RWPE1 (cell line): ENCODE measurements at regions not wholly inside any gene's neighbourhood (a gene's known extent, or its start where the extent isn't known, plus 50 kb on each side); places are given as distances from the start of the nearest gene placed in this dataset.
"Not testable (repeated sequence)": the region's sequence is repeated elsewhere in the genome, so short reads cannot be mapped to it uniquely, and the experiment has no call there.

Source experiments
- CTCF ChIA-PET: fragments of 350-600 bp; sonication (Branson Sonifier 250); formaldehyde crosslinking; extraction: SDS; loops from one replicate; lab custom pipeline; 2021; lab: Yijun Ruan, JAX
- POLR2A ChIA-PET: fragments of 400-600 bp; formaldehyde crosslinking; extraction: SDS; loops from one replicate; lab custom pipeline; 2020; ENCODE audit warnings: antibody characterized with exemption; ENCODE audit not compliant: low non-redundant PET; lab: Yijun Ruan, JAX
- DNase-seq: peaks from one replicate; pipeline ENCODE4 v3.0.0; 2012; ENCODE audit warnings: low spot score
- H3K27ac ChIP-seq: fragments of 450-650 bp; 2 replicates; pipeline ENCODE4 v1.5.1; 2017
- TF ChIP-seq, protein P1 (sequence below): fragments of 450-650 bp; conservative IDR thresholded peaks from 2 replicates; pipeline ENCODE4 v1.5.1; 2017; ENCODE audit warnings: low read depth, mild to moderate bottlenecking

- POLR2A ChIA-PET, result no interaction called here
- CTCF ChIA-PET, result no interaction called here
- TF ChIP-seq, protein P1, sequence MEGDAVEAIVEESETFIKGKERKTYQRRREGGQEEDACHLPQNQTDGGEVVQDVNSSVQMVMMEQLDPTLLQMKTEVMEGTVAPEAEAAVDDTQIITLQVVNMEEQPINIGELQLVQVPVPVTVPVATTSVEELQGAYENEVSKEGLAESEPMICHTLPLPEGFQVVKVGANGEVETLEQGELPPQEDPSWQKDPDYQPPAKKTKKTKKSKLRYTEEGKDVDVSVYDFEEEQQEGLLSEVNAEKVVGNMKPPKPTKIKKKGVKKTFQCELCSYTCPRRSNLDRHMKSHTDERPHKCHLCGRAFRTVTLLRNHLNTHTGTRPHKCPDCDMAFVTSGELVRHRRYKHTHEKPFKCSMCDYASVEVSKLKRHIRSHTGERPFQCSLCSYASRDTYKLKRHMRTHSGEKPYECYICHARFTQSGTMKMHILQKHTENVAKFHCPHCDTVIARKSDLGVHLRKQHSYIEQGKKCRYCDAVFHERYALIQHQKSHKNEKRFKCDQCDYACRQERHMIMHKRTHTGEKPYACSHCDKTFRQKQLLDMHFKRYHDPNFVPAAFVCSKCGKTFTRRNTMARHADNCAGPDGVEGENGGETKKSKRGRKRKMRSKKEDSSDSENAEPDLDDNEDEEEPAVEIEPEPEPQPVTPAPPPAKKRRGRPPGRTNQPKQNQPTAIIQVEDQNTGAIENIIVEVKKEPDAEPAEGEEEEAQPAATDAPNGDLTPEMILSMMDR, result no peak
- no peak for DNase-seq
- H3K27ac ChIP-seq, result no peak overlapping the region
Measured at GRCh38 chr1:233744779-233745513, 131.0 kb downstream of the KCNK1 start.

GRCh38 chr1:233750139-233750538, 136.2 kb downstream of the KCNK1 start:
- no peak for DNase-seq
- CTCF ChIA-PET, result interaction anchor here (0.5 to 0.7 kb wide), 2 partner anchors 270 to 838 kb away, joined by 3 to 4 read pairs; no protein-coding TSS in a partner anchor
- TF ChIP-seq, protein P1, result no peak
- no peak overlapping the region for H3K27ac ChIP-seq
- POLR2A ChIA-PET, result no interaction called here

- peak; percentile 8 for DNase-seq
- no peak overlapping the region for H3K27ac ChIP-seq
- TF ChIP-seq, protein P1, result no peak
- ChIA-PET CTCF (no interaction called here), POLR2A (interaction anchor here (0.7 kb wide), 1 partner anchor 8 kb away, joined by 8 read pairs; no protein-coding TSS in a partner anchor)
Measured at GRCh38 chr1:233759665-233760064, 144.8 kb upstream of the SLC35F3 start.

DNA sequence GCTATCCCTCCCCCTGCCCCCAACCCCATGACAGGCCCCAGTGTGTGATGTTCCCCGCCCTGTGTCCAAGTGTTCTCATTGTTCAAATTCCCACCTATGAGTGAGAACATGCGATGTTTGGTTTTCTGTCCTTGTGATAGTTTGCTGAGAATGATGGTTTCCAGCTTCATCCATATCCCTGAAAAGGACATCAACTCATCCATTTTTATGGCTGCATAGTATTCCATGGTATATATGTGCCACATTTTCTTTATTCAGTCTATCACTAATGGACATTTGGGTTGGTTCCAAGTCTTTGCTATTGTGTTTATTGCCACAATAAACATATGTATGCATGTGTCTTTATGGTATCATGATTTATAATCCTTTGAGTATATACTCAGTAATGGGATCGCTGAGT, 140.2 kb upstream of the SLC35F3 start:
- POLR2A ChIA-PET, H3K27ac ChIP-seq, DNase-seq: not testable (repeated sequence)
- CTCF ChIA-PET, result interaction anchor here (0.6 kb wide), 1 partner anchor 21 kb away, joined by 3 read pairs; no protein-coding TSS in a partner anchor

DNA sequence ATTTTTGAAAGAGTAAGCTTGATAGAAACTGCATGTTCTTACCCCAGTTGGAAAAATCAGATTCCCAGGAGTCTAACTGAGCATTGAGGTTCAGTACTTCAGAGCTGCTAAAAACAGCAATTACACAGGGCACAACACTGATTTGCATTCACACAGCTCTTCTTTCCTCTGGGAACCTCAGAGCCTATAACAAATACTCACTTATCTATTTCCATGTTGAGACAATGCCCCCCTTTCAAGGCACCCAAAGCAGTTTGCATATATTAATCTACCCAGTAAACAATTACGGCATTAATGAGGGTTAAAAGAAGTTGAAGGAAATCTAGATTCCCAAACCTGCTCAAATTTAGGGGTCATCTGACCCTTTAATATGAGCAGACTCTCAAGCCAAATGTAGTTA, 126.9 kb upstream of the SLC35F3 start:
- POLR2A ChIA-PET, result no interaction called here

GRCh38 chr1:233780049-233780448, 124.4 kb upstream of the SLC35F3 start:
- POLR2A ChIA-PET, result interaction anchor here (0.6 kb wide), 1 partner anchor 272 kb away, joined by 4 read pairs; no protein-coding TSS in a partner anchor

More for the DNA sequence above, 126.9 kb upstream of the SLC35F3 start:
- no peak overlapping the region for H3K27ac ChIP-seq
- DNase-seq, result no peak
- CTCF ChIA-PET, result no interaction called here
- TF ChIP-seq, protein P1, result no peak

More at GRCh38 chr1:233780049-233780448, 124.4 kb upstream of the SLC35F3 start:
- TF ChIP-seq, protein P1, result no peak
- CTCF ChIA-PET, result interaction anchor here (0.7 kb wide), 1 partner anchor 56 kb away, joined by 3 read pairs; no protein-coding TSS in a partner anchor
- DNase-seq, result no peak
- no peak overlapping the region for H3K27ac ChIP-seq
